H1 (cell line): ENCODE measurements at regions not wholly inside any gene's neighbourhood (a gene's known extent, or its start where the extent isn't known, plus 50 kb on each side); places are given as distances from the start of the nearest gene placed in this dataset.

Experiments used
- BRCA1 ChIP-seq: IDR thresholded peaks from 2 replicates; pipeline ENCODE4 v1.6.1; 2012; ENCODE audit warnings: low read depth, low read length, improper control_type of control experiment
- CHD1 ChIP-seq: IDR thresholded peaks from 2 replicates; pipeline ENCODE4 v1.6.1; 2012; ENCODE audit warnings: low read depth, low read length, improper control_type of control experiment
- CHD7 ChIP-seq: fragments of 300-600 bp; sonication (generic); IDR thresholded peaks from 2 replicates; pipeline ENCODE4 v1.7.1; 2012; ENCODE audit warnings: low read length, moderate library complexity, mild to moderate bottlenecking, inconsistent platforms; ENCODE audit not compliant: insufficient replicate concordance
- CREB1 ChIP-seq: IDR thresholded peaks from 2 replicates; pipeline ENCODE4 v1.6.1; 2012; ENCODE audit warnings: inconsistent platforms
- SAP30 ChIP-seq: fragments of 300-600 bp; sonication (generic); IDR thresholded peaks from 2 replicates; pipeline ENCODE4 v1.7.1; 2012; ENCODE audit warnings: low read length, moderate library complexity, mild to moderate bottlenecking, inconsistent platforms; ENCODE audit not compliant: insufficient read depth, insufficient replicate concordance
- SIN3A ChIP-seq, 2 experiments: IDR thresholded peaks in 1 of 2; conservative IDR thresholded peaks in 1 of 2; 2 replicates each; pipeline ENCODE4 v1.6.1; 2011 to 2012; ENCODE audit warnings: low read length in 2 of 2, improper control_type of control experiment in 1 of 2, low read depth in 1 of 2, mild to moderate bottlenecking in 1 of 2
- SIX5 ChIP-seq: IDR thresholded peaks from 2 replicates; pipeline ENCODE4 v1.6.1; 2011; ENCODE audit warnings: mild to moderate bottlenecking, low read depth, low read length
- SRF ChIP-seq: IDR thresholded peaks from 2 replicates; pipeline ENCODE4 v1.6.1; 2011; ENCODE audit warnings: mild to moderate bottlenecking, low read depth, low read length, moderate library complexity
- TF ChIP-seq, protein P1 (sequence below): IDR thresholded peaks from 2 replicates; pipeline ENCODE4 v1.6.1; 2012; ENCODE audit warnings: low read length, inconsistent platforms

DNA sequence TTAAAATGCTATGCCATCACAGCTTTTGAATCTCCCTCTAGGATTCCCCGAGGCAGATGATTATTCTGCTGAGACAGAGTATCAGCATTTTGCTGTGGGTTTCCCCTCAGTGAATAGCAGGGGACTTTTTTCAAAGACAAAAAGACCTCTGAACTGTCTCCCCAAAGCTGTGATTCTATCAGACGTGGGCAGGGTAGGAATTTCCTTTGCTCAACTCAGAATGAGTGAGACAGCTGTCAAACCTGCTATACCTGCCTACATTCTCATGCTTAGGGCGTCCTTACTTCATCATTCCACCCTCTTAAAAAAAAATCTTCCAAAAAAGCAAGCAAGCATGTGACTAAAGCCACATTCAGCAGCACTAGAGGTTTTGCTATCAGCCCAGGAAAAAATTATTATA, 147.6 kb upstream of the FAM83B start (continued):
- TF ChIP-seq CHD7 (no peak), SRF (no peak), CREB1 (no peak), SIX5 (no peak), SAP30 (no peak), CHD1 (no peak), BRCA1 (no peak), SIN3A (conservative IDR thresholded peaks at IDR 0.05 in 1 of 2, IDR thresholded peaks at IDR 0.05 in 1 of 2; ENCODE audit: low read depth in 1 of 2, low read length in 2 of 2) (no peak)
- TF ChIP-seq, protein P1, sequence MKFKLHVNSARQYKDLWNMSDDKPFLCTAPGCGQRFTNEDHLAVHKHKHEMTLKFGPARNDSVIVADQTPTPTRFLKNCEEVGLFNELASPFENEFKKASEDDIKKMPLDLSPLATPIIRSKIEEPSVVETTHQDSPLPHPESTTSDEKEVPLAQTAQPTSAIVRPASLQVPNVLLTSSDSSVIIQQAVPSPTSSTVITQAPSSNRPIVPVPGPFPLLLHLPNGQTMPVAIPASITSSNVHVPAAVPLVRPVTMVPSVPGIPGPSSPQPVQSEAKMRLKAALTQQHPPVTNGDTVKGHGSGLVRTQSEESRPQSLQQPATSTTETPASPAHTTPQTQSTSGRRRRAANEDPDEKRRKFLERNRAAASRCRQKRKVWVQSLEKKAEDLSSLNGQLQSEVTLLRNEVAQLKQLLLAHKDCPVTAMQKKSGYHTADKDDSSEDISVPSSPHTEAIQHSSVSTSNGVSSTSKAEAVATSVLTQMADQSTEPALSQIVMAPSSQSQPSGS, result no peak
